ENCODE measurements at regions not wholly inside any gene's neighbourhood (a gene's known extent, or its start where the extent isn't known, plus 50 kb on each side); places are given as distances from the start of the nearest gene placed in this dataset.

DNA sequence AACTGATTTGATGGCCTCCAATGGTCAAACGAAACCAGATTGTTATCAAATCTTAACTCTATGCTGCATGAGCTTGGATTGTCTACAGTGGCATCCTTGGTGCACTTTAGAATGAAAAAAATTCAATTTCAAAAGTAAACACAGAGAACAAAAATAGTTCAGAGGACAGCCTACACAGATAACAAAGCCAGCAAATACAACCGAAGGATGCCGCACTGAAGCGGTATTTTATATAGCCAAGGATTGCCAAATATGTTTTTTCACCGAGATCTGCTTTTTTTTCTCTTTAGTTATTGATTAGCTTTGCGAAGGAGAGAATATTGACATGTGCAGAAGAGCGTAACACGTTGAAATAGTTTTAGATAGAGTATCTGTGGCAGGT, 72.0 kb downstream of the SLC4A3 start:
- Histone ChIP-seq H3K9me3 (ENCODE audit: low read length) (no peaks in the 10 kb centered on the region), H3K4me1 (ENCODE audit: insufficient read depth, low read length) (peaks cover 12% of the 10 kb centered on the region), H3K27me3 (ENCODE audit: control insufficient read depth in 1 of 2, insufficient read depth in 2 of 2, low read length in 2 of 2) (peaks cover 3 to 38% of the 10 kb centered on the region in 2 experiments; a peak in 3 of 5 replicates), H4K20me1 (ENCODE audit: insufficient read depth, low read length) (no peaks in the 10 kb centered on the region), H3K36me3 (replicated peaks in 1 of 2; ENCODE audit: control insufficient read depth in 1 of 2, insufficient read depth in 2 of 2, low read length in 2 of 2) (no peaks in the 10 kb centered on the region), H3K4me3 (replicated peaks in 1 of 3; ENCODE audit: insufficient read depth in 1 of 3, low read depth in 2 of 3, low read length in 3 of 3) (no peak overlapping the region), H3K9ac (ENCODE audit: insufficient read depth, low read depth, low read length) (no peak overlapping the region), H3K27ac (ENCODE audit: extremely low read length, insufficient read depth, low read length) (no peak overlapping the region), H3K4me2 (ENCODE audit: low read depth, low read length) (no peak overlapping the region), H2AFZ (ENCODE audit: low read length) (no peak overlapping the region), H3K79me2 (ENCODE audit: insufficient read depth, low read length) (no peaks in the 10 kb centered on the region)
- DNase-seq (ENCODE audit: low spot score), result no peak
- no peak for FAIRE-seq
- ChIA-PET CTCF (ENCODE audit: low intra/inter-chr PET ratio, low total read pairs) (no interaction called here), POLR2A (no interaction called here)
- in situ Hi-C loops (cut with HindIII; ENCODE audit: extremely low pct_ligation_motif_present, low pct_unique_long_range_greater_than_20kb) (no loop called here), intact Hi-C loops (cut with micrococcal nuclease; ENCODE audit: unreplicated experiment) (no loop called here)
- WGBS (ENCODE audit: low lambda C conversion rate), result 4% methylated on average over 8 of the region's 8 CpGs
- no TSS peak for BruUV-seq (replicated peaks)
- ATAC-seq, result peak; percentile 68
- TF ChIP-seq ZSCAN9 (CRISPR knock-in tag; IDR thresholded peaks at IDR 0.05; ENCODE audit: borderline replicate concordance) (no peak), ERF (CRISPR knock-in tag; IDR thresholded peaks at IDR 0.05) (no peak), FOXO1 (CRISPR knock-in tag; IDR thresholded peaks at IDR 0.05) (no peak), ATAD3A (CRISPR knock-in tag; IDR thresholded peaks at IDR 0.05) (no peak), ARID3A (IDR thresholded peaks at IDR 0.05; ENCODE audit: low read depth, low read length) (peak; percentile 56; the same call in 1 of the 2 replicates), WIZ (CRISPR knock-in tag; IDR thresholded peaks at IDR 0.05) (no peak), HNF4A (CRISPR knock-in tag; IDR thresholded peaks at IDR 0.05) (no peak), ZNF720 (CRISPR knock-in tag; IDR thresholded peaks at IDR 0.05) (no peak), ZNF10 (CRISPR knock-in tag; IDR thresholded peaks at IDR 0.05; ENCODE audit: borderline replicate concordance, low read depth) (no peak), ARID5B (CRISPR knock-in tag; IDR thresholded peaks at IDR 0.05) (0 out of 2 replicates have a peak, but pooled peaks have one; percentile 13), ZFAT (CRISPR knock-in tag; conservative IDR thresholded peaks at IDR 0.05) (no peak), NFIB (CRISPR knock-in tag; IDR thresholded peaks at IDR 0.05; ENCODE audit: borderline replicate concordance) (no peak), TIGD3 (CRISPR knock-in tag; IDR thresholded peaks at IDR 0.05; ENCODE audit: borderline replicate concordance) (no peak), FOXP1 (IDR thresholded peaks at IDR 0.05) (no peak), FOXP1 (CRISPR knock-in tag; IDR thresholded peaks at IDR 0.05) (0 out of 2 replicates have a peak, but pooled peaks have one; percentile 5)
- TF ChIP-seq, protein P1, sequence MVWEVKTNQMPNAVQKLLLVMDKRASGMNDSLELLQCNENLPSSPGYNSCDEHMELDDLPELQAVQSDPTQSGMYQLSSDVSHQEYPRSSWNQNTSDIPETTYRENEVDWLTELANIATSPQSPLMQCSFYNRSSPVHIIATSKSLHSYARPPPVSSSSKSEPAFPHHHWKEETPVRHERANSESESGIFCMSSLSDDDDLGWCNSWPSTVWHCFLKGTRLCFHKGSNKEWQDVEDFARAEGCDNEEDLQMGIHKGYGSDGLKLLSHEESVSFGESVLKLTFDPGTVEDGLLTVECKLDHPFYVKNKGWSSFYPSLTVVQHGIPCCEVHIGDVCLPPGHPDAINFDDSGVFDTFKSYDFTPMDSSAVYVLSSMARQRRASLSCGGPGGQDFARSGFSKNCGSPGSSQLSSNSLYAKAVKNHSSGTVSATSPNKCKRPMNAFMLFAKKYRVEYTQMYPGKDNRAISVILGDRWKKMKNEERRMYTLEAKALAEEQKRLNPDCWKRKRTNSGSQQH (CRISPR knock-in tag; IDR thresholded peaks at IDR 0.05; ENCODE audit: low read depth), result no peak
- TF ChIP-seq, protein P2, sequence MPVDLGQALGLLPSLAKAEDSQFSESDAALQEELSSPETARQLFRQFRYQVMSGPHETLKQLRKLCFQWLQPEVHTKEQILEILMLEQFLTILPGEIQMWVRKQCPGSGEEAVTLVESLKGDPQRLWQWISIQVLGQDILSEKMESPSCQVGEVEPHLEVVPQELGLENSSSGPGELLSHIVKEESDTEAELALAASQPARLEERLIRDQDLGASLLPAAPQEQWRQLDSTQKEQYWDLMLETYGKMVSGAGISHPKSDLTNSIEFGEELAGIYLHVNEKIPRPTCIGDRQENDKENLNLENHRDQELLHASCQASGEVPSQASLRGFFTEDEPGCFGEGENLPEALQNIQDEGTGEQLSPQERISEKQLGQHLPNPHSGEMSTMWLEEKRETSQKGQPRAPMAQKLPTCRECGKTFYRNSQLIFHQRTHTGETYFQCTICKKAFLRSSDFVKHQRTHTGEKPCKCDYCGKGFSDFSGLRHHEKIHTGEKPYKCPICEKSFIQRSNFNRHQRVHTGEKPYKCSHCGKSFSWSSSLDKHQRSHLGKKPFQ (CRISPR knock-in tag; IDR thresholded peaks at IDR 0.05; ENCODE audit: insufficient replicate concordance), result no peak
